Endothelial cell of umbilical vein (primary cell): ENCODE measurements at regions not wholly inside any gene's neighbourhood (a gene's known extent, or its start where the extent isn't known, plus 50 kb on each side); places are given as distances from the start of the nearest gene placed in this dataset.
A peak's percentile ranks its signal among the peaks of the same experiment; 100 is the strongest.

Experiments
- EZH2 ChIP-seq: IDR thresholded peaks from 2 replicates; pipeline ENCODE4 v1.6.1; 2012; ENCODE audit warnings: borderline replicate concordance, low read depth, mild to moderate bottlenecking, moderate library complexity, low read length, inconsistent platforms; ENCODE audit not compliant: severe bottlenecking
- JUN ChIP-seq: IDR thresholded peaks from 2 replicates; pipeline ENCODE4 v1.6.1; 2011; ENCODE audit warnings: borderline replicate concordance, low read depth; ENCODE audit not compliant: insufficient read length, insufficient read depth
- POLR2AphosphoS5 ChIP-seq: IDR thresholded peaks from 2 replicates; pipeline ENCODE4 v1.6.1; 2012; ENCODE audit warnings: low read depth, mild to moderate bottlenecking, control low read depth, low read length, moderate library complexity; ENCODE audit not compliant: insufficient read depth
- TF ChIP-seq, protein P1 (sequence below), 2 donors: IDR thresholded peaks; 1 replicate in 1 of 2; 2 replicates in 1 of 2; pipeline ENCODE4 v1.5.1; 2011; ENCODE audit warnings: low read length in 2 of 2, mild to moderate bottlenecking in 2 of 2, moderate library complexity in 2 of 2, control low read depth in 1 of 2, inconsistent platforms in 1 of 2, low read depth in 1 of 2; ENCODE audit not compliant: insufficient read depth in 1 of 2; ENCODE audit errors: extremely low read depth in 1 of 2

DNA sequence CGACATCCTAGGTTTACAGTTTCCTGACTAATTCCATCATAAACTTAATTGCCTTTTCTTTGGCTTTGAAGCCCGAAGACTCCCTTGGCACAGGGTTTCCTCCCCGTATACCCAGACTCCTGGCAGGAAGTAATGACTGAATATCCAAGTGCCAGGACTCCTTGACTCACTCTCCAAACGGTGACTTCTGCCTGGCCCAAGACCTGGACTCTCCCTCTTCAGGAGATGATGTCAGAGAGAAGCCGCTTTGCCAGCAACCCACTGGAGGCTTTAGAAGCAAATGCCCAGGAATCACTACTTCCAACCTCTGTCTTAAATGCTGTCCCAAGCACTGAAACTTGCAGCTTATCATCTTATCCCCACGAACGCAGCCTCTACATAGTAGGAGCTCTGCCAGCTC is 146.5 kb downstream of the RGS9 start:
- TF ChIP-seq EZH2 (no peak), JUN (peak; percentile 49), POLR2AphosphoS5 (peak; percentile 58)
- TF ChIP-seq, protein P1, sequence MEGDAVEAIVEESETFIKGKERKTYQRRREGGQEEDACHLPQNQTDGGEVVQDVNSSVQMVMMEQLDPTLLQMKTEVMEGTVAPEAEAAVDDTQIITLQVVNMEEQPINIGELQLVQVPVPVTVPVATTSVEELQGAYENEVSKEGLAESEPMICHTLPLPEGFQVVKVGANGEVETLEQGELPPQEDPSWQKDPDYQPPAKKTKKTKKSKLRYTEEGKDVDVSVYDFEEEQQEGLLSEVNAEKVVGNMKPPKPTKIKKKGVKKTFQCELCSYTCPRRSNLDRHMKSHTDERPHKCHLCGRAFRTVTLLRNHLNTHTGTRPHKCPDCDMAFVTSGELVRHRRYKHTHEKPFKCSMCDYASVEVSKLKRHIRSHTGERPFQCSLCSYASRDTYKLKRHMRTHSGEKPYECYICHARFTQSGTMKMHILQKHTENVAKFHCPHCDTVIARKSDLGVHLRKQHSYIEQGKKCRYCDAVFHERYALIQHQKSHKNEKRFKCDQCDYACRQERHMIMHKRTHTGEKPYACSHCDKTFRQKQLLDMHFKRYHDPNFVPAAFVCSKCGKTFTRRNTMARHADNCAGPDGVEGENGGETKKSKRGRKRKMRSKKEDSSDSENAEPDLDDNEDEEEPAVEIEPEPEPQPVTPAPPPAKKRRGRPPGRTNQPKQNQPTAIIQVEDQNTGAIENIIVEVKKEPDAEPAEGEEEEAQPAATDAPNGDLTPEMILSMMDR (IDR thresholded peaks at IDR 0.05; ENCODE audit: extremely low read depth in 1 of 2, insufficient read depth in 1 of 2, low read depth in 1 of 2, low read length in 2 of 2) = no peak
